Liver (tissue), 8 donors: ENCODE measurements at regions not wholly inside any gene's neighbourhood (a gene's known extent, or its start where the extent isn't known, plus 50 kb on each side); places are given as distances from the start of the nearest gene placed in this dataset.

Source experiments
- DNase-seq: peaks from one replicate; pipeline ENCODE4 v3.0.0-alpha.2; 2017; ENCODE audit warnings: low spot score
- H3K27ac ChIP-seq, 2 donors: one replicate each; pipeline ENCODE4 v1.7.0; 2013; ENCODE audit warnings: inconsistent platforms in 2 of 2, low read length in 2 of 2, control low read depth in 1 of 2, low read depth in 1 of 2, mild to moderate bottlenecking in 1 of 2
- H3K27me3 ChIP-seq, 4 donors: one replicate each; pipeline versions ENCODE4 v1.6.1 to v1.7.0; 2013; ENCODE audit warnings: low read length in 3 of 4, inconsistent platforms in 1 of 4, mild to moderate bottlenecking in 1 of 4, moderate library complexity in 1 of 4; ENCODE audit not compliant: control insufficient read depth in 4 of 4, insufficient read depth in 4 of 4
- H3K36me3 ChIP-seq, 4 donors: one replicate each; pipeline versions ENCODE4 v1.6.1 to v1.7.0; 2013; ENCODE audit warnings: low read length in 3 of 4, mild to moderate bottlenecking in 3 of 4, low read depth in 1 of 4, moderate library complexity in 1 of 4; ENCODE audit not compliant: control insufficient read depth in 4 of 4, insufficient read depth in 3 of 4
- H3K4me1 ChIP-seq, 4 donors: one replicate each; pipeline versions ENCODE4 v1.6.1 to v1.7.0; 2013; ENCODE audit warnings: low read length in 3 of 4, mild to moderate bottlenecking in 3 of 4, moderate library complexity in 1 of 4; ENCODE audit not compliant: control insufficient read depth in 4 of 4, insufficient read depth in 4 of 4
- H3K4me3 ChIP-seq, 3 donors: one replicate each; pipeline versions ENCODE4 v1.6.1 to v1.7.0; 2013; ENCODE audit warnings: low read length in 3 of 3, control low read depth in 1 of 3, low read depth in 1 of 3, mild to moderate bottlenecking in 1 of 3
- H3K9ac ChIP-seq, 2 donors: one replicate each; pipeline ENCODE4 v1.7.0; 2013; ENCODE audit warnings: low read length in 2 of 2, mild to moderate bottlenecking in 2 of 2, moderate library complexity in 2 of 2, control low read depth in 1 of 2, low read depth in 1 of 2
- H3K9me3 ChIP-seq, 4 donors: one replicate each; pipeline versions ENCODE4 v1.6.1 to v1.7.0; 2013; ENCODE audit warnings: low read length in 3 of 4; ENCODE audit not compliant: control insufficient read depth in 4 of 4
- ATF3 ChIP-seq: IDR thresholded peaks from 2 replicates; pipeline ENCODE4 v1.6.1; 2016; ENCODE audit warnings: antibody characterized with exemption
- CTCF ChIP-seq: fragments of 150-350 bp; IDR thresholded peaks from 2 replicates; pipeline ENCODE4 v1.5.1; 2017; ENCODE audit warnings: improper control_type of control experiment, low read depth, low read length; ENCODE audit not compliant: missing input control
- EGR1 ChIP-seq, 2 donors: IDR thresholded peaks; 2 replicates each; pipeline ENCODE4 v1.6.1; 2016 to 2018; ENCODE audit warnings: antibody characterized with exemption in 2 of 2, low read depth in 2 of 2
- FOXA1 ChIP-seq: IDR thresholded peaks from 2 replicates; pipeline ENCODE4 v1.6.1; 2016; ENCODE audit warnings: antibody characterized with exemption
- FOXA2 ChIP-seq: IDR thresholded peaks from 2 replicates; pipeline ENCODE4 v1.6.1; 2016; ENCODE audit warnings: antibody characterized with exemption
- GABPA ChIP-seq, 2 donors: IDR thresholded peaks in 1 of 2; conservative IDR thresholded peaks in 1 of 2; 2 replicates each; pipeline ENCODE4 v1.6.1; 2016; ENCODE audit warnings: antibody characterized with exemption in 2 of 2, mild to moderate bottlenecking in 1 of 2, moderate library complexity in 1 of 2
- HNF4A ChIP-seq, 2 donors: conservative IDR thresholded peaks; 2 replicates each; pipeline ENCODE4 v1.6.1; 2016; ENCODE audit warnings: antibody characterized with exemption in 2 of 2, mild to moderate bottlenecking in 2 of 2
- HNF4G ChIP-seq: IDR thresholded peaks from 2 replicates; pipeline ENCODE4 v1.6.1; 2016; ENCODE audit warnings: antibody characterized with exemption
- JUND ChIP-seq, 2 donors: IDR thresholded peaks; 2 replicates each; pipeline ENCODE4 v1.6.1; 2016; ENCODE audit warnings: antibody characterized with exemption in 2 of 2
- MAX ChIP-seq: IDR thresholded peaks from 2 replicates; pipeline ENCODE4 v1.6.1; 2016; ENCODE audit warnings: antibody characterized with exemption
- NR2F2 ChIP-seq: IDR thresholded peaks from 2 replicates; pipeline ENCODE4 v1.6.1; 2016; ENCODE audit warnings: antibody characterized with exemption
- REST ChIP-seq: IDR thresholded peaks from 2 replicates; pipeline ENCODE4 v1.6.1; 2016; ENCODE audit warnings: antibody characterized with exemption, mild to moderate bottlenecking
- RXRA ChIP-seq, 2 donors: IDR thresholded peaks; 2 replicates each; pipeline ENCODE4 v1.6.1; 2017 to 2018; ENCODE audit warnings: antibody characterized with exemption in 2 of 2, mild to moderate bottlenecking in 1 of 2
- SP1 ChIP-seq: IDR thresholded peaks from 2 replicates; pipeline ENCODE4 v1.6.1; 2018; ENCODE audit warnings: antibody characterized with exemption, mild to moderate bottlenecking
- TAF1 ChIP-seq: conservative IDR thresholded peaks from 2 replicates; pipeline ENCODE4 v1.6.1; 2016; ENCODE audit warnings: antibody characterized with exemption, mild to moderate bottlenecking
- YY1 ChIP-seq: IDR thresholded peaks from 2 replicates; pipeline ENCODE4 v1.6.1; 2016; ENCODE audit warnings: antibody characterized with exemption, mild to moderate bottlenecking
- ZBTB33 ChIP-seq: IDR thresholded peaks from 2 replicates; pipeline ENCODE4 v1.6.1; 2016; ENCODE audit warnings: antibody characterized with exemption
- WGBS: extraction: QIAGEN DNeasy Blood & Tissue Kit; methylation state at CpG from one replicate; pipeline ENCODE4 v1.1.7; 2013; 5-methylcytosine and 5-hydroxymethylcytosine counted together
- donor health status: healthy.
- donor health status: healthy.
- donor health status: healthy.
- donor health status: healthy.
- donor health status: healthy.

- Histone ChIP-seq H3K27ac (no peak overlapping the region), H3K36me3 (no peaks in the 10 kb centered on the region), H3K4me3 (no peak overlapping the region), H3K9me3 (no peaks in the 10 kb centered on the region), H3K9ac (no peak overlapping the region), H3K27me3 (no peaks in the 10 kb centered on the region), H3K4me1 (no peaks in the 10 kb centered on the region)
- no peak for DNase-seq
- TF ChIP-seq NR2F2 = no peak
- TF ChIP-seq ATF3 = no peak
- no peak for TF ChIP-seq REST
- TF ChIP-seq JUND (IDR thresholded peaks at IDR 0.05) = no peak
- no peak for TF ChIP-seq YY1
- 54% methylated on average over 5 of the region's 5 CpGs for WGBS
These were observed 105.1 kb upstream of the FRMD4B start for GRCh38 chr3:69490971-69491370.

GRCh38 chr3:69490235-69490634 is 104.3 kb upstream of the FRMD4B start:
- H3K36me3 ChIP-seq = no peaks in the 10 kb centered on the region
- WGBS = 32% methylated on average over 1 of the region's 1 CpG
- no peak for TF ChIP-seq REST
- no peak for TF ChIP-seq TAF1
- DNase-seq = no peak
- H3K4me3 ChIP-seq = no peak overlapping the region
- H3K27me3 ChIP-seq = no peaks in the 10 kb centered on the region
- H3K9me3 ChIP-seq = no peaks in the 10 kb centered on the region
- H3K9ac ChIP-seq = no peak overlapping the region
- H3K4me1 ChIP-seq = no peaks in the 10 kb centered on the region
- no peak overlapping the region for H3K27ac ChIP-seq

GRCh38 chr3:69488026-69488425 is 102.1 kb upstream of the FRMD4B start:
- no peak for DNase-seq
- Histone ChIP-seq H3K9ac (no peak overlapping the region), H3K36me3 (no peaks in the 10 kb centered on the region), H3K9me3 (peaks cover 0 to 4% (median 0%) of the 10 kb centered on the region in 4 donors), H3K27ac (no peak overlapping the region), H3K27me3 (no peaks in the 10 kb centered on the region), H3K4me3 (no peak overlapping the region), H3K4me1 (no peaks in the 10 kb centered on the region)
- TF ChIP-seq CTCF (no peak), GABPA (IDR thresholded peaks at IDR 0.05 in 1 of 2, conservative IDR thresholded peaks at IDR 0.05 in 1 of 2) (no peak), RXRA (IDR thresholded peaks at IDR 0.05) (no peak), ZBTB33 (no peak), EGR1 (IDR thresholded peaks at IDR 0.05; ENCODE audit: low read depth in 2 of 2) (no peak), HNF4A (conservative IDR thresholded peaks at IDR 0.05) (no peak), SP1 (no peak), HNF4G (no peak), TAF1 (no peak), FOXA1 (no peak), ATF3 (no peak), NR2F2 (no peak), MAX (no peak), FOXA2 (no peak)
